ENCODE measurements at regions not wholly inside any gene's neighbourhood (a gene's known extent, or its start where the extent isn't known, plus 50 kb on each side); places are given as distances from the start of the nearest gene placed in this dataset.

DNA sequence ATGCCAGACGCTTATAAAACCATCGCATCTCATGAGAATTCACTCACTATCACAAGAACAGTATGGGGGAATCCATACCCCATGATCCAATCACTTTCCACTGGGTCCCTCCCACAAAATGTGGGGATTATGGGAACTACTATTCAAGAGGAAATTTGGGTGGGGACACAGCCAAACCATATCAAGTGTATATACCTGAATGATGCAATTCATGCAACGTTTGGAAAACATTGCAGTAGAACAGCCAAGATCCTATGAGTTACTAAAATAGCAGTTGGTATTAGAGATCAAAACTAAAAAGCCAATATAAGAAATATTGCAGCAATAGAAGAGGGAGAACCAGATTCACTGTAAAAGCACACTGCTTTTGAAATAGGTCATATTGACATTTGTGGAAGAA is 1543.9 kb upstream of the B3GALT2 start:
- DNase-seq (ENCODE audit: low spot score), result no peak
- Histone ChIP-seq H3K36me3 (no peaks in the 10 kb centered on the region), H3K4me1 (no peaks in the 10 kb centered on the region), H3K9me3 (ENCODE audit: low read depth) (no peaks in the 10 kb centered on the region), H3K79me2 (ENCODE audit: low read depth) (no peaks in the 10 kb centered on the region), H4K20me1 (ENCODE audit: low read depth) (no peaks in the 10 kb centered on the region), H3K4me3 (no peak overlapping the region), H2AFZ (replicated peaks) (no peak overlapping the region), H3K4me2 (no peak overlapping the region), H3K27ac (no peak overlapping the region), H3F3A (ENCODE audit: low read depth) (no peaks in the 10 kb centered on the region), H3K27me3 (no peaks in the 10 kb centered on the region), H3K9ac (no peak overlapping the region)
- H3K27ac Mint-ChIP-seq, result no peak overlapping the region
- no peak for TF ChIP-seq EZH2 (IDR thresholded peaks at IDR 0.05)
- TF ChIP-seq, protein P1, sequence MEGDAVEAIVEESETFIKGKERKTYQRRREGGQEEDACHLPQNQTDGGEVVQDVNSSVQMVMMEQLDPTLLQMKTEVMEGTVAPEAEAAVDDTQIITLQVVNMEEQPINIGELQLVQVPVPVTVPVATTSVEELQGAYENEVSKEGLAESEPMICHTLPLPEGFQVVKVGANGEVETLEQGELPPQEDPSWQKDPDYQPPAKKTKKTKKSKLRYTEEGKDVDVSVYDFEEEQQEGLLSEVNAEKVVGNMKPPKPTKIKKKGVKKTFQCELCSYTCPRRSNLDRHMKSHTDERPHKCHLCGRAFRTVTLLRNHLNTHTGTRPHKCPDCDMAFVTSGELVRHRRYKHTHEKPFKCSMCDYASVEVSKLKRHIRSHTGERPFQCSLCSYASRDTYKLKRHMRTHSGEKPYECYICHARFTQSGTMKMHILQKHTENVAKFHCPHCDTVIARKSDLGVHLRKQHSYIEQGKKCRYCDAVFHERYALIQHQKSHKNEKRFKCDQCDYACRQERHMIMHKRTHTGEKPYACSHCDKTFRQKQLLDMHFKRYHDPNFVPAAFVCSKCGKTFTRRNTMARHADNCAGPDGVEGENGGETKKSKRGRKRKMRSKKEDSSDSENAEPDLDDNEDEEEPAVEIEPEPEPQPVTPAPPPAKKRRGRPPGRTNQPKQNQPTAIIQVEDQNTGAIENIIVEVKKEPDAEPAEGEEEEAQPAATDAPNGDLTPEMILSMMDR (IDR thresholded peaks at IDR 0.05), result no peak
- TF ChIP-seq EZH2phosphoT487 (IDR thresholded peaks at IDR 0.05), result no peak
- peaks cover 7% of the 10 kb centered on the region for H3K4me1 Mint-ChIP-seq
- H3K27me3 Mint-ChIP-seq (ENCODE audit: insufficient read depth, low read depth), result no peaks in the 10 kb centered on the region
- H3K36me3 Mint-ChIP-seq, result no peaks in the 10 kb centered on the region
- H3K4me3 Mint-ChIP-seq, result no peak overlapping the region
- no peaks in the 10 kb centered on the region for H3K9me3 Mint-ChIP-seq

DNA sequence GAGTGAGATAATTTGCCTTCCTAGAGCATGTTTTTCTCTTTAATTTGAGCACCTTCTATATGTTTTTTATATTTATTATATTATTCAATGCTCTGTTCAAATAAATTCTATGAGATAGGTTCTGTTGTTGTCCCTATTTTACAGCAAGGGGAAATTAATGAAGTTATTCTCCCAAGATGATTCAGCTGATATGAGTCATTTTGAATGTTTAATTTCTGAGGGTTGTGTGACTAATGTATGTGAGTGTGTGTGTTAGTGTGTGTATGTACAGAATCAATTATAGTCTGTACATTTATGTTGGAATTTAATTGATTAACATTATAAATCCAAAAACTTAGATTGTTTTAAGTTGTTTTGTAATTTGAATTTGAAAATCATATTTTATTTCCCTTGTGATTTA is 1536.7 kb upstream of the B3GALT2 start:
- no peaks in the 10 kb centered on the region for H3K9me3 Mint-ChIP-seq
- no peak overlapping the region for H3K4me3 ChIP-seq

DNA sequence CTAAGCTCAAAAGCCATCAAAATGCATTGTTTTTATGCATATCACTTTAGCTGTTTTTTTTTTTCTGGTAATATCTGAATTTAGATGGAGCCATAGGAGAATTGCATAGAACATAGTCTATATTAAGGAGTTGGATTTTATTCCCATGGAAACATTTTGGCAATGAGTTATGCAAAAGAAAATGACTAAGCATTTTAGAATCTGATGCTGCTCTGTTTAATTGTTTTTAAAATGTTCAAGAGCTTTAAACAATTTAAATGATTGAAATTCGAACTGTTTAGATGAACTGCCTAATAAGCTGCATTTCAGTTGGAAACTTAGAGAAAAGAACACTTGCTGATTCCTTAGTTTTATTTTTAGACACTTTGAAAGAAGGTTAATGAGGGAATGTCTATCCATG is 1531.5 kb upstream of the B3GALT2 start:
- H3K27me3 Mint-ChIP-seq (ENCODE audit: insufficient read depth, low read depth), result no peaks in the 10 kb centered on the region
- H3K4me1 Mint-ChIP-seq, result no peaks in the 10 kb centered on the region
- no peak overlapping the region for H3K4me3 Mint-ChIP-seq
- no peak overlapping the region for H2AFZ ChIP-seq (replicated peaks)
- no peaks in the 10 kb centered on the region for H3K27me3 ChIP-seq
- no peaks in the 10 kb centered on the region for H4K20me1 ChIP-seq (ENCODE audit: low read depth)
- no peak for TF ChIP-seq EZH2phosphoT487 (IDR thresholded peaks at IDR 0.05)
- no peak for TF ChIP-seq EZH2 (IDR thresholded peaks at IDR 0.05)
- TF ChIP-seq, protein P1 (IDR thresholded peaks at IDR 0.05), result no peak
- DNase-seq (ENCODE audit: low spot score), result no peak
- H3K9me3 ChIP-seq (ENCODE audit: low read depth), result no peaks in the 10 kb centered on the region
- H3K36me3 ChIP-seq, result no peaks in the 10 kb centered on the region
- H3K36me3 Mint-ChIP-seq, result no peaks in the 10 kb centered on the region
- no peak overlapping the region for H3K27ac ChIP-seq
- no peaks in the 10 kb centered on the region for H3K9me3 Mint-ChIP-seq
- H3K4me1 ChIP-seq, result no peaks in the 10 kb centered on the region
- no peaks in the 10 kb centered on the region for H3K79me2 ChIP-seq (ENCODE audit: low read depth)
- no peak overlapping the region for H3K4me2 ChIP-seq
- H3F3A ChIP-seq (ENCODE audit: low read depth), result no peaks in the 10 kb centered on the region
- H3K27ac Mint-ChIP-seq, result no peak overlapping the region
- H3K9ac ChIP-seq, result no peak overlapping the region
- H3K4me3 ChIP-seq, result no peak overlapping the region

More for the DNA sequence above, 1536.7 kb upstream of the B3GALT2 start:
- no peak for DNase-seq (ENCODE audit: low spot score)
- Mint-ChIP-seq H3K4me3 (no peak overlapping the region), H3K27ac (no peak overlapping the region), H3K36me3 (no peaks in the 10 kb centered on the region), H3K4me1 (no peaks in the 10 kb centered on the region), H3K27me3 (ENCODE audit: insufficient read depth, low read depth) (no peaks in the 10 kb centered on the region)
- no peaks in the 10 kb centered on the region for H4K20me1 ChIP-seq (ENCODE audit: low read depth)
- no peaks in the 10 kb centered on the region for H3K79me2 ChIP-seq (ENCODE audit: low read depth)
- H3K4me1 ChIP-seq, result no peaks in the 10 kb centered on the region
- H2AFZ ChIP-seq (replicated peaks), result no peak overlapping the region
- no peaks in the 10 kb centered on the region for H3K27me3 ChIP-seq
- no peak overlapping the region for H3K27ac ChIP-seq
- TF ChIP-seq, protein P1 (IDR thresholded peaks at IDR 0.05), result no peak
- TF ChIP-seq EZH2phosphoT487 (IDR thresholded peaks at IDR 0.05), result no peak
- no peak for TF ChIP-seq EZH2 (IDR thresholded peaks at IDR 0.05)
- no peaks in the 10 kb centered on the region for H3K9me3 ChIP-seq (ENCODE audit: low read depth)
- H3K36me3 ChIP-seq, result no peaks in the 10 kb centered on the region
- no peak overlapping the region for H3K4me2 ChIP-seq
- H3F3A ChIP-seq (ENCODE audit: low read depth), result no peaks in the 10 kb centered on the region
- no peak overlapping the region for H3K9ac ChIP-seq

Measured in neural progenitor cell (in vitro differentiated cells).